HG02763 (cell line): ENCODE measurements at regions not wholly inside any gene's neighbourhood (a gene's known extent, or its start where the extent isn't known, plus 50 kb on each side); places are given as distances from the start of the nearest gene placed in this dataset.

Experiments used
- ATAC-seq: cut with Tn5 transposase; IDR thresholded peaks from one replicate; pipeline ENCODE4 v1.9.1; 2021; ENCODE audit warnings: mild to moderate bottlenecking, moderate library complexity; ENCODE audit not compliant: unreplicated experiment

DNA sequence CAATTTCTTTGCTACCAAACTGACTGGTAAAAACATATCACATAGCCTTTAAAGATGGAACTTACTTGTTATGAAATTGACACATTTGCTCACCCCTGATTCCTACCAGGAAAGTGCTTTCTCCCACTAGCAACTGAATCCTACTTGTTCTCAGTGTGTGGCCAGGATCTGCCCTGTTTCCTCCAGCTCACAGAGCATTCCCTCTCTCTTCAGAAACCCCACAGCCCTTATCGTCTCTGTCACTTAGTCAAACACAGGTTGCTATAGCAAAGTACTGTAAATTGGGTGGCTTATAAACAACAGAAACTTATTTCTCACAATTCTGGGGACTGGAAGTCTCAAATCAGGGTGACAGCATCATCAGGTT, 265.2 kb upstream of the BOD1L1 start:
- no peak for ATAC-seq

DNA sequence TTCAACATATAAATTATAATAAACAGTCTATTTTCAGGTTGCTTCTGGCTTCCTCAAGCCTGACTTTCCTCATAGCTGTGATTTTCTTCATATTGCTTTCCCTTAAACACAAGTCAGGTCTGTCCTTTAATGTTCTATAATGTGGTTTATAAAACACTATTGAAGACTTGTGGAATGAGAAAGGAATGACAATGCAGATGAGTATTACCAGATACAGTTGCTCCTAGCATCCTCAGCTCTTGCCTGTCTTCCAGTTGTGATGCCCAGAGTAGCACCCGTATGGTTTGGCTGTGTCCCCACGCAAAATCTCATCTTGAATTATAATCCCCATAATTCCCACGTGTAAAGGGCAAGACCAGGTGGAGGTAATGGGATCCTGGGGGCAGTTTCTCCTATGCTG, 265.7 kb upstream of the BOD1L1 start:
- no peak for ATAC-seq

DNA sequence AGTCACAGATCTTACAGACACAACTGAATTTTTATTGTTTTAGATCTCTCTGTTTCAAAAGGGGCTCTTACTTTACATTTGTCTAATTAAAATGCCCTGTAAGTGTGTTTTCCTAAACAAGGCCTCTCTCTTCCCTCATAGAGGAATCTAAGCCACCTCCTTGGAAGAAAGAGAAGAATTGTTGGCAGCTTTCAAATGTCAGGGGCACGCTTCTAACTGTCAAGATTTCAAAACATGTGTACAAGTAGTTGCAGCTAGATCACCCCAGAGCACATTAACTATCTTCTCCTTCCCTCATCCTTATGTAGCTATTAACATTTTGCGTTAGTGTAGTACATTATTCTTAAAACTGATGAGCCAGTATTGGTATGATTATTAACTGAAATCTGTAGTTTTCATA, 266.5 kb upstream of the BOD1L1 start:
- no peak for ATAC-seq

DNA sequence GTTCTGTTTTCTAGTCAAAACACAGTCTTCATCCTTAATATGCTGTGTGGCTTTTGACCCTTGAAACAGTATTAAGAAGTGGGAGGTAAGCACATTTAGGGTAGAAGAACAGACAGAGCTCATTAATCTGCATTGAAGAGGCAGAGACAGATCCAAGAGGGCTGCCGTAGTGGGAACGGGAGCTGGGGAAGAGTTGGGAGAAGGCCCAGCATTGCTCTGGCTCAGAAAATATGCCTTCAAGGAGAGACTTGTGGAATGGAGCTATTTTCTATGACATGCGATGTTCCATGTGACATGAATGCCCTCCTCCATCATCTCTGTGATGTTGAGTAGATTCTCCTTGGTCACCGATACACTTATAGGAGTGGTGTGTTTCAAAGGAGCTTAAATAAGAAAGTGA, 273.3 kb upstream of the BOD1L1 start:
- ATAC-seq = no peak

DNA sequence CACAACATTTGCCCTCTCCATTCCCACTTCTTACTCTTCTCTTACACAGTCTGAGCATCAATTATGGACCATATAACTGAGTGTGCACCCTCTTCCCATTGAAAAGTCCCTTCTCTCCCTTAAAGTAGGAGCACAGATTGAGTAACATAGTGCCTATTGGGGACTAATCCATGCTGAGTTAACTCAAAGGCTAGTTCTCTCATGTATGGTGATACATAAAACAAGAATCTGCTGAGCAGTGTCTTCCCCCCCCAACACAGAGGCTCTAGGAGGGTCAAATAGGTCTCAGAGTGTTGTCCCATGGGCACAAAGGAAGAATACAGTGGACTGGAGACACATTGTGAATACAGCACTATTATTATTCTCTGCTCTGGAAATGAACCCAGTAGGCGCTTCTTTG, 274.6 kb upstream of the BOD1L1 start:
- no peak for ATAC-seq

DNA sequence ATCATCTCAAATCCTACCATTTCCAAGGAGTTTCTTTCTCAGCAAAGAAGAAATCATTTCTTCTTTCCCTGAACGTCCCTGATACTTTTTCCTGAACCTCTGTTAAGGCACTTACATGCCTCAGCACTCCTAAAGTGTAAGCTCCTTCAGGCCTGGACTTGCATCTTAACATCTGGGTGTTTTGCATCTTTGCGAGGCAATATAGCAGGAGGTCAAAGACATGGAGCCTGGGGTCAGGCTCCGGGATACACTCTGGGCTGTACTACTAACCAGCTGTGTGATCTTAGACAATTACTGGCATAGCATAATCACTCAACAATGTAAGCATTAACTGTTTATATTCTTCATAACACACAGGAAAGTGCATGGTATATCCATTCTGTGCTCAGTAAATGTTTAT, 275.5 kb upstream of the BOD1L1 start:
- ATAC-seq = no peak

DNA sequence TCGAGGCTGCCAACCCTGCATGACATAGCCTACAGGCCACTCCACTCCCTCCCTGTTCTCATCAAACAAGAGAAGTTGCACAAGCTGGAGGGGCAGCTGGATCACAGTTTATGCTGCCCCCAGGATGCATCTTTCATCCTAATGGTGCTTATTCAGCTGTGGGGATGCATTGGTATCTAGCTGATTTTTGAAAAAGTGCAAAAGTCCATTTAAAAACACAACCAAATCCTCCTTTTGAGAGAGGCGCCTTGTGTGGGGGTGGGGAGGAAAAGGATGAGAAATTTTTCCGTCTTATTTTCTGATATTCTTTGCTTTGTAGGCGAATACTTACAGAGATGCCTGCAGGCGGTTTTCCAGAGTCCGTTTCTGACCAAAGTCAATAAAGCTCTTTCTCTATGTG, 276.4 kb upstream of the BOD1L1 start:
- no peak for ATAC-seq

DNA sequence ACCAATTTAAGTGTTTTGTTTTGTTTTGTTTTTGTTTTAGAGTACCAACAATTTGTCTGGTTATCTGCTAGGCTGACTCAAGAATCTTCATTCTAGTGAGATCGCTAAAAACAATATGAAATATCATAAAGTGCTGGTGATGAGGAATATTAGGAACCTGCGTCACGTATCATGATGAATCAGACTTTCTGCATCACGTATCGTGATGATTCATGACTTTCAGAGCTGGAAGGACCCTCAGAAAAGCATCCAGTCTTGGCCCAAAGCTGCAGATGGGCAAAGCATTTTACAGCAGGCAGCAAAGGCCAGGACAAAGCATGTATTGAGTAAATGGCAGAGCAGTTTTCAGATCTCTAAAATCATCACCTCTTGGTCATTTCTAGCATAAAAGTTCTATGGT, 278.0 kb upstream of the BOD1L1 start:
- no peak for ATAC-seq

DNA sequence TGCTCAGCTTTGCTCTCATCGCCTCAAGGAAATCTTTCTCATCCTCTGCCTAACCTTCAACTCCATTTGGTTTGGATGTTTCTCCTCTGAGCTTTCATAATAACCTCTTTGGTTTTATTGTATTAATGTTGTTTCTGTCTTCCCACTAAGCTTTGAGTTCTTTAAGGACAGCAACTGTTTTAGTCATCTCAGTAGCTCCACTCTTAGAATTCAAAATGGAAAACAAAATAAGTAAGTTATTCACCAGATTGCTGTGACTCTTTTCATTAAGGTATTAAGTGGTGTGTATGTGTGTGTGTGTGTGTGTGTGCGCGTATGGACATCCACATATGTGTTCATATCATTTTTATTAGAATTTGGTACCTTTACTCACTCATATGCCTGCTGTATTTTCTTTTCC, 279.2 kb upstream of the BOD1L1 start:
- ATAC-seq = no peak

DNA sequence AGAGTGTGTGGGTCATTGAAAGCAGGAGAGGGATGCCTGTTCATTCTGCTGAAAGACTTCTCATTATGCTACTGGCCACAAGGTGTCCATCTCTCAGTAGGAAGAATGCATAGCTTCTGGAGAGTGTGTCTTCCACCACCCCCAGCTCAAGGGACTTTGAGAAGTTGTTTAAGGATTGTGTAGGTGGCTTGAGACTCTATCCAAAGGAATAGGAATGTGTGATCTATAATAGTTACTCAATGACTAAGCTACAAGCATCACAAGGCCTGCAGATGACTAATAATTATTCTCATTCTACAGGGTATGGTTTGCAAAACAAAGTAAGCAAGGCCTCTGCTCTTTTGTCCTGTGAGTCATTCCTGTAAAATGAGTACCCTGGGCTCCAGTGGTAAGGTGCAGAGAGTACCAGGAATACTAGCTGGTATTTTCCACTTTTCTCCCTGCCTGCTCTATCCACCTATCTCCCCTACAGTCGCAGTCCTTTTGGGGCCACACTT, 279.8 kb upstream of the BOD1L1 start:
- no peak for ATAC-seq

DNA sequence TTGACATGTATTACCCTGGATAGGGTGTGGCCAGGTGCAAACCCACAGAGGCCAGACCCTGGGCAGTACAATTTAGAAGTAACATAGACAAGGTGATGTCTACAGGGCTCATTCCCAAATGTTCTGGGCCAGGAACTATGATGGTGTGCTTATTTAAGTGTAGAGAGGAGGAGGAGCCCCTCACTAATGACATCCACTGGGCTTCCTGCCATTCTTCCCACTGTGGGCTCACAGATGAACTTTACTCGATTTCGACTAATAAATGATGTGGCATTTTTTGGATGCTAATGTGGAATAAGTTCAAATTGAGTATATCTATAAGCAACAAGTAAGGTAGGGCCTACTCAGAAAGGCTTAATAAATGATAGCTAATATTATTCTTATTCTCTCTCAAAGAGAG, 280.9 kb upstream of the BOD1L1 start:
- ATAC-seq = no peak

DNA sequence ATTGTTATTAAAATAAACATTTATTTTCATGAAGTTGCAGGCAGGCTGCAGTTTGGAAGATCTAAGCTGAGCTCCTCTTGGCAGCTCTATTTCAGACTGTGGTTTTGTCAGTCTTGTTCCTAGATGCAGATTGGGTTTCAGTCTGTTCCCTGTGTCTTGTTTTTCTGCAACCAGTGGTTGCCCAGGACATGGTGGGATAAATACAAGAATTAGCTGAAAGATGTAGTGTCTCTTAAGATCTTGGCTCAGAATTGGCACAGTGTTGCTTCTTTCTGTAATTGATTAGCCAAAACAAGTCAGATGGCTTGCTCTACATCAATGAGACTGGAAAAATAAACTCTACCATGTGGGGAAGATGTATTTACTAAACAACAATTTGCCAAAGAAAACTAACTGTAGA, 283.0 kb upstream of the BOD1L1 start:
- ATAC-seq = no peak

DNA sequence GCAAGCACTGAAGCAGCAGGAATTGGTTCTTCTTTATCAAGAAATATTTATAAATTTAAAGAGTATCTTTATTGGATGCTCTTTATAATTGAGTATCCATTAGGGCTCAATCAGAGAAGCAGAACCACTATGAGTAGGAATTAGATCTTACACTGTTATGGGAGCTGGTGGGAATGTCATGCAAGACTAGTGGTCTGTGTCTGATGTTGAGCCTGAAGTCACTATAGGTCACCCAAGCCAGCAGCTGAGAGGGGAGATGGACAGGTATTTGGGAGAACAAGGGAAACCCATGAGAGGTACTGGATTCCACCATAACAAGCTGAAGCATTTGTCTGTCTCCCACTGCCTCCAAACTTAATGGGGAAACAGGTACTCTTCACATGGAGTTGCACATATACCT, 283.7 kb upstream of the BOD1L1 start:
- ATAC-seq = no peak

DNA sequence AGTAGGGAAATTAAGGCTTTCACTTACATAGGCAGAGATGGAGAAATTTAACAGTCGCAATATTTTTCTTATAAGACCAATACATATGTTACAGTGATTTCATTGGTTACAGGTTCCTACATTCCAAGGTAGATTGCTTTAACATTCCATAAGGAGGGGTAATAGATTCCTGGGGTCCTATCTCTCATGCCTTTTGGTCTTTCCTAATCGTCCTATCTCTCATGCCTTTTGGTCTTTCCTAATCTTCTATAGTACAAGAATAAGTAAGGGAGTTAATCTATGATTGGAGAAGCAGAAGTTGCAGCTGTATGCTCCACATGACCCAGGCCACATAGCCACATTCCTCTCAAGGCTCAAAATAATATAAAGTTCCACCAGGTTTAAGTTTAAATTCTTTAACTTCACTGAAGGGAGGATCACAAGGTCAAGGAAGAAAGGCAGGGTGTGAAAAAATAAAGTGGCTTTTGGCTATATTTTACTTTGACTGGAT, 285.0 kb upstream of the BOD1L1 start:
- no peak for ATAC-seq

DNA sequence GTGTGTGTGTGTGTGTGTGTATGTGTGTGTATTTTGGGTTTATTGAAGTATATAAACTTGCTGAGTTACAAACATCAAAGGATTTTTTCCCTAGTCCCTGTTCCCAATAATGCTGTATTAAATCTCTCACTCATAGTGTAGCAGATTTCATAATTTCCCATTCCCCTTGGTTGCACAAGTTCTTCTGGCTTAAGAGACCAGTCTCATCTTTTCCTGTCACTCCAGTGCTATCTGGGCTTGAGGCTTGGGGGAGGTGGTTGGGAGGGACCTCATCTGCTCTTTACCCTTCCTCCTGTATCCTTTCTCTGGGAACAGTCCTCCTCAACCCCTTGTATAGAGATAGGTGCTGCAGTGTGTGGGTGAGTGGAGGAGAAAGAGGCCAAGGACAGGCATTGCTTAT, 285.4 kb upstream of the BOD1L1 start:
- ATAC-seq = no peak

DNA sequence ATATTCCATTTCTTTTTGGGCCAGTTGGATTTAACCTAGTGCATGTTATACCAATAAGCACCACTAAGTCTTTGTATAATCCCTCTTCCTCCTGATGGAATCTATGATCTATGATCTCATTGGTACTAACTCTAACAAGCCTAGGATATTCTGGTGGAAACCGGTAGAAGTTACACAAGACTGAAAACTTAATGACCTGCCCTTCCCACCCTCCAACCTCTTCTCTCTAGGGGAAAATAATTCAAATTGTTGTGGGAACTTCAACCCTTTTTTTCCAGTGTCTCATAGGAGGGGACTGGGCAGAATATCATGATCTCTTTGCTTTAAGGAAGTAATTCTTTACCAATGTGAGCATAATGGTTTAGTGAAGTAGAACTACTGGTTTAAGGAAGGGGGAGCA, 289.5 kb upstream of the BOD1L1 start:
- no peak for ATAC-seq

DNA sequence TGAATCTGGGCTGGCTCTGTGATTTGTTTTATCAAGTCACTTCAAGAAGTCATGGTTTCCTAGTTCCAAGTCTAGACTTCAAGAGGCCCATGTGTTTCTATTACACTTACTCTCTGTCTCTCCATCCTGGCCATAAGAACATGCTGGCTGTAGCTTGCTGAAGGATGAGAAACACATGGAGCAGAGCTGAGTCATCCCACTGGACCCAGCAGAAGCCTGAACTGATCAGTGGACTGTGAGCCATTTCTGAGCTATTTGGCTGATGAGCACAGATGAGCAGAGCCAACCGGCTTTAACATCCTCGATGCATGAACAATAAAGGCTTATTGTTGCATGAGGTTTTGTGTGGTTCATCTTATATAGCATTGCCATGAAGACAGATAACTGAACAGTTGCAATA, 290.6 kb upstream of the BOD1L1 start:
- ATAC-seq = no peak

DNA sequence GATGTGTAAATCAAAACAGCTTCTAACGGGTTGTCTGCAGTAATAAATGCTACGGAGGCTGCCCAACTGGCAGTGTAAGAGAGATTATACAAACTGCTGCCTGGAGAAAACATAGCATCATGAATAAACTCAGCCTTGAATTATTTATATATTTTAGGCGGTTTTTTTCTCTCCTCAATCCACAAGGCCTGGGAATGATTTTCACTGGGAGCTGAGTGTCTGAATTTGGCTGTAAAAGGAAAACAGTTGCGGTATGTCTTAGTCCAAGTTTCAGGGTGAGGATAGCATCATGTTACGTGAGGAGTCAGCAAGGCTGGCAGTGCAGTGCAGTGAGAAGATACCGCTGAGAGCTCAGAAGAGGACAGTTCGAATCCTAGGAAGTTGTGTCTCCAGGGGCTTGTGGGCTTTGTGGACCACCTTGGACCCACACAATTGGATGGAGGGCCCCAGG, 291.5 kb upstream of the BOD1L1 start:
- ATAC-seq = no peak

DNA sequence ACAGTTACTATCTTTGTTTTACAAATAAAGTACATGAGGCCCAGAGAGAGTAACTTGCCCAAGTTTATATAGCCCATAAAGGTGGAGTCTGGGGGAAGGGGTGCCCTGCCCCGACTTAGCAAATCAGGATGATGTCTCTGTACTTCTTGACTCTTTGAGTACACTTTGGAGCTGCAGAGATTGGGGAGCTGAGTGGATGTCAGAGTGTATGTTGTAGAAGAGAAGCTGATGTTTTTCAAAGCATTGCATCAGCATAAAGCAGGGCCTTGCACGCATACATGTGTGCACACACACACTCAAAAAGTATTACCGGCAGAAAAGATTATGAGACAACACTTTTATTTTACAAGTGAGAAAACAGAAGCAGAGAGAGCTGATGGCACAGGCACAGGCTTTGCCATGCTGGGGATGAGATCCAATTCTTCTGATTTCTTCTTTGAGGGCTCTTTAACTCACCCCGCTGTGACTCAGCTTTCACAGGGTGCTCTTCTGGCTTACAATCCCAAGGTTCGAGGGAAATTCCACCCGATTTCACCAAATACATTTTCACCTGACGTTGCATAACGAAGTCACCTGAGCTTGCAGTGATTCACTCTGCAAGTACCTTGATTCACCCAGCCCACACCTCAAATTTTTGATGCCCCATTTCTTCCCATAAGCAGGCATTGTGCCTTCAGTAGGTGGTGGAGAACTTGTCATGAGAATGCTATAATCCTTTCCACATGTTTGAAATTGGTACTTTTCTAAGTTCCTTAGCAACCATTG, 292.8 kb upstream of the BOD1L1 start:
- ATAC-seq = no peak

DNA sequence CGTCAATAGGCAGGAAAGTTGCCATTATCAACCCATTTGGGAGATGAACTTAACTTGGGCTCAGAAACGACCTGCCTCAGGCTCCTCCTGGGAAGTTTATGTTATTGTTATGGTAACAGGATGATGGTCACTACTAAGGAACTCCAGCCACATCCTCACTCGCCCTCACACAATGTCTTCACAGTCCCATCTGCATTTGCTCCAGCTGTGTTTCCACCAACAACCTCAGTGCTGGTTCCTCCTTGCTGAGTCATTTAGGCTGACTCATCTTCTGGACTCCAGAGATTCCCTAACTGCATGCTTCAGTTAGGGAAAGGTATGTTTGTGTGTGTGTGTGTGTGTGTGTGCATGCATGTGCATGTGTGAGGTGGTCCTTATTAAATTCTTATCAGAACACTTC, 293.4 kb upstream of the BOD1L1 start:
- ATAC-seq = no peak

DNA sequence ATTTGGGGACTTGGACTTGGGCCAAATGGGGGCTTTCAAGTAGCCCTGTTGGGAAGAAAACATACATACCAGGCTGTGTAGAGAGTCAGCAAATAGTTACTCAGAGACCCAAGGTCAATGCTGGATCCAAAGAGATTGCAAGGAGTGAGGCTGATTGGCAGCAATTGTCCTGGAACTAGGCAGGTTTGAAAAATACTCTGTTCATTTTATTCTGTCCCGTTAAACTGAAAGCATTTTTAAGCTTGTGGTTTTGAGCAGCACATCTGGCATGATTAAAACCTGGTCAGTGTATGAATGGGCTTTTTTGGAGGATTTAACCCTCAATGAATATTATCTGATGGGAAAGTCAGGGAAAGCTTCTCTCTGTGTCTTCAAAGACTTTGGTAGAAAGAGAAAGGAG, 294.3 kb upstream of the BOD1L1 start:
- no peak for ATAC-seq

DNA sequence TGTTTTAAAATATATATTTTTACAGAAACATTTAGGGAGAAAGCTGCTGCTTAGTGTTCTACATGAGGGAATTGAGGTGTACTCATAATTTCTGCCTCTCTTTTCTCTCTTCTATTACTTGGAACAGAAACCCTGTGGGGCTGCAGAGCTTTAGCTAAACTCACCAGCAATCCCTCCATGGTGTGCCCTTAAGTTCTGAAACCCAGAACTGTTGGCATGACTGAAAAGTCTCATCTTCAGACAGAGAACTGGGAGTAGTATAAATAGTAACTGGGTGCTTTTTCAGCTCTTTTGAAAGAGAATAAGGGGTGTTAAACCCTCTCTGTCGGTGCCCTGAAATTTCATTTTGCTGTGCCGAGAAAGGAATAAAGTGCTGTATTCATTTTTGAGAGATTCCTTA, 294.9 kb upstream of the BOD1L1 start:
- no peak for ATAC-seq
